ENCODE measurements at regions not wholly inside any gene's neighbourhood (a gene's known extent, or its start where the extent isn't known, plus 50 kb on each side); places are given as distances from the start of the nearest gene placed in this dataset.

GRCh38 chr3:20861454-20861853 lies 675.4 kb upstream of the SGO1 start:
- Histone ChIP-seq H3K9me3 (replicated peaks; ENCODE audit: insufficient read depth, low read length) (no peaks in the 10 kb centered on the region), H3K27me3 (replicated peaks; ENCODE audit: insufficient read depth, low read length) (no peaks in the 10 kb centered on the region), H3K9me2 (replicated peaks; ENCODE audit: insufficient read depth, low read length) (no peaks in the 10 kb centered on the region), H3K79me2 (ENCODE audit: low read length) (no peaks in the 10 kb centered on the region), H3K27ac (ENCODE audit: low read length) (no peak overlapping the region), H3F3A (ENCODE audit: insufficient read depth, low read length) (no peaks in the 10 kb centered on the region), H3K4me1 (ENCODE audit: low read length) (no peaks in the 10 kb centered on the region), H3K36me3 (replicated peaks; ENCODE audit: insufficient read depth, low read length) (no peaks in the 10 kb centered on the region), H4K20me1 (ENCODE audit: insufficient read depth, low read length) (no peaks in the 10 kb centered on the region), H3K4me3 (ENCODE audit: low read length) (no peak overlapping the region), H3K9ac (ENCODE audit: low read length) (no peak overlapping the region), H2AFZ (ENCODE audit: low read length) (no peak overlapping the region), H3K4me2 (ENCODE audit: low read depth, low read length) (no peak overlapping the region)
- TF ChIP-seq EZH2 (optimal IDR thresholded peaks at IDR 0.05; ENCODE audit: low read depth, low read length) (no peak), CTCF (IDR thresholded peaks at IDR 0.05; ENCODE audit: low read length) (no peak), EZH2phosphoT487 (IDR thresholded peaks at IDR 0.05; ENCODE audit: low read length) (no peak)
- no peak for DNase-seq

- Histone ChIP-seq H3K27me3 (replicated peaks; ENCODE audit: insufficient read depth, low read length) (no peaks in the 10 kb centered on the region), H4K20me1 (ENCODE audit: insufficient read depth, low read length) (no peaks in the 10 kb centered on the region), H3K9me3 (replicated peaks; ENCODE audit: insufficient read depth, low read length) (no peaks in the 10 kb centered on the region), H3K27ac (ENCODE audit: low read length) (no peak overlapping the region), H3K36me3 (replicated peaks; ENCODE audit: insufficient read depth, low read length) (no peaks in the 10 kb centered on the region), H3K4me2 (ENCODE audit: low read depth, low read length) (no peak overlapping the region), H3K79me2 (ENCODE audit: low read length) (no peaks in the 10 kb centered on the region), H3F3A (ENCODE audit: insufficient read depth, low read length) (no peaks in the 10 kb centered on the region), H3K4me1 (ENCODE audit: low read length) (no peaks in the 10 kb centered on the region), H2AFZ (ENCODE audit: low read length) (no peak overlapping the region), H3K9ac (ENCODE audit: low read length) (no peak overlapping the region), H3K4me3 (ENCODE audit: low read length) (no peak overlapping the region), H3K9me2 (replicated peaks; ENCODE audit: insufficient read depth, low read length) (no peaks in the 10 kb centered on the region)
- no peak for DNase-seq
- TF ChIP-seq CTCF (IDR thresholded peaks at IDR 0.05; ENCODE audit: low read length), result no peak
- TF ChIP-seq EZH2 (optimal IDR thresholded peaks at IDR 0.05; ENCODE audit: low read depth, low read length), result no peak
- TF ChIP-seq EZH2phosphoT487 (IDR thresholded peaks at IDR 0.05; ENCODE audit: low read length), result no peak
These were observed 671.6 kb upstream of the SGO1 start for GRCh38 chr3:20857636-20858035.

GRCh38 chr3:20853890-20854289 lies 667.9 kb upstream of the SGO1 start:
- H3K9me3 ChIP-seq (replicated peaks; ENCODE audit: insufficient read depth, low read length), result no peaks in the 10 kb centered on the region
- no peak overlapping the region for H3K27ac ChIP-seq (ENCODE audit: low read length)
- H3F3A ChIP-seq (ENCODE audit: insufficient read depth, low read length), result no peaks in the 10 kb centered on the region
- no peak overlapping the region for H3K4me2 ChIP-seq (ENCODE audit: low read depth, low read length)
- H3K9me2 ChIP-seq (replicated peaks; ENCODE audit: insufficient read depth, low read length), result no peaks in the 10 kb centered on the region
- no peak overlapping the region for H3K9ac ChIP-seq (ENCODE audit: low read length)
- no peaks in the 10 kb centered on the region for H4K20me1 ChIP-seq (ENCODE audit: insufficient read depth, low read length)
- H3K4me1 ChIP-seq (ENCODE audit: low read length), result no peaks in the 10 kb centered on the region
- H2AFZ ChIP-seq (ENCODE audit: low read length), result no peak overlapping the region
- H3K4me3 ChIP-seq (ENCODE audit: low read length), result no peak overlapping the region
- TF ChIP-seq CTCF (IDR thresholded peaks at IDR 0.05; ENCODE audit: low read length) (no peak), EZH2phosphoT487 (IDR thresholded peaks at IDR 0.05; ENCODE audit: low read length) (no peak), EZH2 (optimal IDR thresholded peaks at IDR 0.05; ENCODE audit: low read depth, low read length) (no peak)
- DNase-seq, result no peak
- H3K79me2 ChIP-seq (ENCODE audit: low read length), result no peaks in the 10 kb centered on the region
- H3K36me3 ChIP-seq (replicated peaks; ENCODE audit: insufficient read depth, low read length), result no peaks in the 10 kb centered on the region
- no peaks in the 10 kb centered on the region for H3K27me3 ChIP-seq (replicated peaks; ENCODE audit: insufficient read depth, low read length)
